Gastroesophageal sphincter (tissue), 4 donors: ENCODE measurements at regions not wholly inside any gene's neighbourhood (a gene's known extent, or its start where the extent isn't known, plus 50 kb on each side); places are given as distances from the start of the nearest gene placed in this dataset.

ENCODE experiments used
- ATAC-seq: fragments of 150-250 bp; one replicate; pipeline ENCODE4 v1.9.1; 2016; ENCODE audit warnings: mild to moderate bottlenecking, moderate library complexity
- H3K27ac ChIP-seq, 4 donors: fragments of 200-600 bp; sonication (generic) in 3 of 4; 1 replicate in 3 of 4; 2 replicates in 1 of 4; pipeline ENCODE4 v1.5.1; 2016 to 2019
- H3K27me3 ChIP-seq: fragments of 200-600 bp; sonication (generic); one replicate; pipeline ENCODE4 v1.5.1; 2019
- H3K36me3 ChIP-seq, 2 donors: fragments of 200-600 bp; sonication (generic); one replicate each; pipeline ENCODE4 v1.5.1; 2019; ENCODE audit warnings: control low read depth in 1 of 2
- H3K4me1 ChIP-seq, 3 donors: fragments of 200-600 bp; sonication (generic); 1 replicate in 2 of 3; 2 replicates in 1 of 3; pipeline ENCODE4 v1.5.1; 2016 to 2019; ENCODE audit warnings: control low read depth in 2 of 3
- H3K4me3 ChIP-seq, 2 donors: fragments of 200-600 bp; sonication (generic); one replicate each; pipeline ENCODE4 v1.5.1; 2019; ENCODE audit warnings: mild to moderate bottlenecking in 1 of 2, moderate library complexity in 1 of 2
- H3K9me3 ChIP-seq, 3 donors: fragments of 200-600 bp; sonication (generic); one replicate each; pipeline ENCODE4 v1.5.1; 2017 to 2019; ENCODE audit warnings: control low read depth in 2 of 3
- EP300 ChIP-seq: sonication (generic); formaldehyde crosslinking; IDR thresholded peaks from one replicate; pipeline ENCODE4 v1.6.1; 2017; ENCODE audit warnings: antibody characterized with exemption, mild to moderate bottlenecking
- POLR2A ChIP-seq, 2 donors: fragments of 450-650 bp; IDR thresholded peaks; one replicate each; pipeline ENCODE4 v1.6.1; 2017; ENCODE audit warnings: antibody characterized with exemption in 2 of 2, mild to moderate bottlenecking in 2 of 2, moderate library complexity in 1 of 2
- POLR2AphosphoS5 ChIP-seq: sonication (generic); formaldehyde crosslinking; IDR thresholded peaks from one replicate; pipeline ENCODE4 v1.6.1; 2017; ENCODE audit warnings: antibody characterized with exemption
- WGBS, 2 donors: methylation state at CpG; one replicate each; pipeline ENCODE4 v1.1.5; 2018; ENCODE audit warnings: low coverage in 1 of 2; 5-methylcytosine and 5-hydroxymethylcytosine counted together
- TF ChIP-seq, protein P1 (sequence below), 4 experiments: fragments of 200-600 bp in 2 of 4; fragments of 450-650 bp in 2 of 4; sonication (generic) in 1 of 4; IDR thresholded peaks; one replicate each; pipeline ENCODE4 v1.5.1; 2017 to 2019; ENCODE audit warnings: antibody characterized with exemption in 4 of 4, mild to moderate bottlenecking in 2 of 4, moderate library complexity in 2 of 4

GRCh38 chr11:70581991-70582885 is 183.9 kb downstream of the CTTN start:
- Histone ChIP-seq H3K36me3 (no peaks in the 10 kb centered on the region), H3K27ac (no peak overlapping the region), H3K27me3 (no peaks in the 10 kb centered on the region), H3K4me1 (no peaks in the 10 kb centered on the region), H3K4me3 (no peak overlapping the region), H3K9me3 (no peaks in the 10 kb centered on the region)
- no peak for ATAC-seq
- no CpG with 5 or more reads among the region's 25 CpGs for WGBS, 2 donors
- TF ChIP-seq EP300, result no peak
- TF ChIP-seq, protein P1, sequence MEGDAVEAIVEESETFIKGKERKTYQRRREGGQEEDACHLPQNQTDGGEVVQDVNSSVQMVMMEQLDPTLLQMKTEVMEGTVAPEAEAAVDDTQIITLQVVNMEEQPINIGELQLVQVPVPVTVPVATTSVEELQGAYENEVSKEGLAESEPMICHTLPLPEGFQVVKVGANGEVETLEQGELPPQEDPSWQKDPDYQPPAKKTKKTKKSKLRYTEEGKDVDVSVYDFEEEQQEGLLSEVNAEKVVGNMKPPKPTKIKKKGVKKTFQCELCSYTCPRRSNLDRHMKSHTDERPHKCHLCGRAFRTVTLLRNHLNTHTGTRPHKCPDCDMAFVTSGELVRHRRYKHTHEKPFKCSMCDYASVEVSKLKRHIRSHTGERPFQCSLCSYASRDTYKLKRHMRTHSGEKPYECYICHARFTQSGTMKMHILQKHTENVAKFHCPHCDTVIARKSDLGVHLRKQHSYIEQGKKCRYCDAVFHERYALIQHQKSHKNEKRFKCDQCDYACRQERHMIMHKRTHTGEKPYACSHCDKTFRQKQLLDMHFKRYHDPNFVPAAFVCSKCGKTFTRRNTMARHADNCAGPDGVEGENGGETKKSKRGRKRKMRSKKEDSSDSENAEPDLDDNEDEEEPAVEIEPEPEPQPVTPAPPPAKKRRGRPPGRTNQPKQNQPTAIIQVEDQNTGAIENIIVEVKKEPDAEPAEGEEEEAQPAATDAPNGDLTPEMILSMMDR (IDR thresholded peaks at IDR 0.05), result no peak
- no peak for TF ChIP-seq POLR2AphosphoS5
- no peak for TF ChIP-seq POLR2A (IDR thresholded peaks at IDR 0.05)

GRCh38 chr11:70582886-70583641 is 184.7 kb downstream of the CTTN start:
- Histone ChIP-seq H3K4me3 (no peak overlapping the region), H3K9me3 (no peaks in the 10 kb centered on the region), H3K36me3 (no peaks in the 10 kb centered on the region), H3K27ac (no peak overlapping the region), H3K4me1 (no peaks in the 10 kb centered on the region), H3K27me3 (no peaks in the 10 kb centered on the region)
- 88% methylated on average over 6 of the region's 15 CpGs; no CpG with 5 or more reads in 1 of the 2 donors for WGBS, 2 donors
- no peak for ATAC-seq
- TF ChIP-seq POLR2A (IDR thresholded peaks at IDR 0.05), result no peak

- no peaks in the 10 kb centered on the region for H3K4me1 ChIP-seq
- H3K36me3 ChIP-seq, result no peaks in the 10 kb centered on the region
- no peak for TF ChIP-seq EP300
- no peak for TF ChIP-seq POLR2AphosphoS5
- TF ChIP-seq, protein P1 (IDR thresholded peaks at IDR 0.05), result no peak
- TF ChIP-seq POLR2A (IDR thresholded peaks at IDR 0.05), result no peak
- no peak overlapping the region for H3K27ac ChIP-seq
- 80 to 100% methylated on average over 1 to 5 of the region's 17 CpGs for WGBS, 2 donors
- H3K4me3 ChIP-seq, result no peak overlapping the region
- H3K27me3 ChIP-seq, result no peaks in the 10 kb centered on the region
- ATAC-seq, result peak; percentile 3
- H3K9me3 ChIP-seq, result no peaks in the 10 kb centered on the region
Observed at GRCh38 chr11:70583781-70584218, 185.5 kb downstream of the CTTN start.

DNA sequence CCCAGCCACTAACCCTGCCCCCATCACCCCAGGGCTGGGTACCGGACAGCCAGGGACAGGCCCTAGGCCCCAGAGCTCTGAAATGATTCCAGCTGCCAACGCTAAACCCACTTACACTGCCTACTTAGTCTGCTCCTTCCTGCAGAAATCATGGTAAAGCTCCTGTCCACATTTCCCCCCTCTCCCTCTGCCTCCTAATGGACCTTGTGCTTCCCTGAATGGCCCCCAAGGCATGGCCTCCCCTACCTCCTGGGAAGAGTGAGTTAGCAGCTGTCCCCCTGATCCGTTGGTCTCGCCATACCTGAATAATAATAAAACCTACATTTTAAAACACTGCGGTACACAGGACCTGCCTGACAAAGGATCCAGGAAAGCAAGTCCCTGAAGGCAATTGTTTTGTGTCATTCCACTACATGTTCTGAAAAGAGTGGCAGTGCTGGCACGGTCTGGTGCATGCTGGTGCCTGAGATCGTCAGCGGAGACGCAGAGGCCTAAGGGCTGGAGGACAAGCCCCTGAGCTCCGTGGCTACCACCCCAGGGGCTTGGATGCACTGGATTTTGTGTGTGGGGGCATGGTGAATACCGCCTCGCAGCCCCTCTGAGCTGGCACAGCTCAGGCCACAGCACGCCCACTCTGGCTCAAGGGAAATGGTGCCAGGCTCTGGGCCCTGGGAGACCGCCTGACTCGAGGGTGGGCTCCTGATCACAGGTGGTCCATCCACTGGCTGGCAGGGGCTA is 186.3 kb downstream of the CTTN start:
- no peaks in the 10 kb centered on the region for H3K9me3 ChIP-seq
- TF ChIP-seq EP300 (no peak), POLR2A (IDR thresholded peaks at IDR 0.05) (no peak)
- TF ChIP-seq, protein P1 (IDR thresholded peaks at IDR 0.05), result no peak
- no peak for ATAC-seq
- H3K27ac ChIP-seq, result no peak overlapping the region
- no peak overlapping the region for H3K4me3 ChIP-seq
- no peaks in the 10 kb centered on the region for H3K27me3 ChIP-seq
- H3K36me3 ChIP-seq, result no peaks in the 10 kb centered on the region
- no peaks in the 10 kb centered on the region for H3K4me1 ChIP-seq
- 78 to 100% methylated on average over 2 to 6 of the region's 15 CpGs for WGBS, 2 donors

- no peak overlapping the region for H3K4me3 ChIP-seq
- H3K27ac ChIP-seq, result no peak overlapping the region
- H3K4me1 ChIP-seq, result no peaks in the 10 kb centered on the region
- H3K36me3 ChIP-seq, result no peaks in the 10 kb centered on the region
- TF ChIP-seq POLR2A (IDR thresholded peaks at IDR 0.05) (no peak), POLR2AphosphoS5 (no peak), EP300 (no peak)
- TF ChIP-seq, protein P1 (IDR thresholded peaks at IDR 0.05), result no peak
- ATAC-seq, result no peak
- H3K9me3 ChIP-seq, result no peaks in the 10 kb centered on the region
- 80% methylated on average over 1 of the region's 1 CpG; no CpG with 5 or more reads in 1 of the 2 donors for WGBS, 2 donors
- H3K27me3 ChIP-seq, result no peaks in the 10 kb centered on the region
Observed at GRCh38 chr11:70585236-70585545, 186.9 kb downstream of the CTTN start.
